H9 (cell line): ENCODE measurements at regions not wholly inside any gene's neighbourhood (a gene's known extent, or its start where the extent isn't known, plus 50 kb on each side); places are given as distances from the start of the nearest gene placed in this dataset.

ENCODE experiments used
- DNase-seq: peaks from one replicate; pipeline ENCODE4 v3.0.0-alpha.2; 2017
- H2AFZ ChIP-seq: one replicate; pipeline ENCODE4 v1.6.1; 2013; ENCODE audit warnings: mild to moderate bottlenecking, low read length, control low read depth, moderate library complexity
- H2AK5ac ChIP-seq: 2 replicates; pipeline ENCODE4 v1.6.1; 2013; ENCODE audit warnings: low read length, control low read depth, mixed read lengths; ENCODE audit not compliant: insufficient read length
- H2BK120ac ChIP-seq: one replicate; pipeline ENCODE4 v1.6.1; 2013; ENCODE audit warnings: low read depth, mild to moderate bottlenecking, low read length, control low read depth, inconsistent platforms; ENCODE audit not compliant: poor library complexity, severe bottlenecking
- H2BK12ac ChIP-seq: 2 replicates; pipeline ENCODE4 v1.6.1; 2013; ENCODE audit warnings: low read length, control low read depth, mixed read lengths, low read depth; ENCODE audit not compliant: insufficient read length
- H2BK15ac ChIP-seq: 2 replicates; pipeline ENCODE4 v1.6.1; 2013; ENCODE audit warnings: low read depth, low read length, control low read depth
- H2BK20ac ChIP-seq: one replicate; pipeline ENCODE4 v1.6.1; 2013; ENCODE audit warnings: low read depth, mild to moderate bottlenecking, low read length, control low read depth, inconsistent platforms; ENCODE audit not compliant: poor library complexity, severe bottlenecking
- H2BK5ac ChIP-seq: 2 replicates; pipeline ENCODE4 v1.6.1; 2013; ENCODE audit warnings: low read length, control low read depth, mixed read lengths; ENCODE audit not compliant: insufficient read length
- H3K14ac ChIP-seq: 2 replicates; pipeline ENCODE4 v1.6.1; 2013; ENCODE audit warnings: low read length, control low read depth; ENCODE audit not compliant: insufficient read depth
- H3K18ac ChIP-seq: 2 replicates; pipeline ENCODE4 v1.6.1; 2013; ENCODE audit warnings: low read depth, mild to moderate bottlenecking, mixed read lengths, low read length, control low read depth; ENCODE audit not compliant: insufficient read length
- H3K23ac ChIP-seq: 2 replicates; pipeline ENCODE4 v1.6.1; 2013; ENCODE audit warnings: low read length, control low read depth, mixed read lengths, low read depth; ENCODE audit not compliant: insufficient read length
- H3K23me2 ChIP-seq: 2 replicates; pipeline ENCODE4 v1.6.1; 2013; ENCODE audit warnings: low read depth, mild to moderate bottlenecking, mixed read lengths, low read length, control low read depth; ENCODE audit not compliant: insufficient read length, poor library complexity, severe bottlenecking
- H3K27ac ChIP-seq: 2 replicates; pipeline ENCODE4 v1.5.1; 2013; ENCODE audit warnings: low read length, control low read depth, mixed read lengths, low read depth; ENCODE audit not compliant: insufficient read length
- H3K27me3 ChIP-seq: 2 replicates; pipeline ENCODE4 v1.6.1; 2013; ENCODE audit warnings: low read length, control low read depth, inconsistent platforms; ENCODE audit not compliant: insufficient read depth
- H3K4ac ChIP-seq: 2 replicates; pipeline ENCODE4 v1.6.1; 2013; ENCODE audit warnings: low read depth, mild to moderate bottlenecking, control low read depth, inconsistent platforms, low read length, moderate library complexity
- H3K4me1 ChIP-seq: 2 replicates; pipeline ENCODE4 v1.6.1; 2013; ENCODE audit warnings: low read length, control low read depth, inconsistent platforms; ENCODE audit not compliant: insufficient read depth
- H3K4me2 ChIP-seq: 2 replicates; pipeline ENCODE4 v1.6.1; 2013; ENCODE audit warnings: low read length, control low read depth, mixed read lengths; ENCODE audit not compliant: insufficient read length, insufficient read depth
- H3K56ac ChIP-seq: 2 replicates; pipeline ENCODE4 v1.6.1; 2013; ENCODE audit warnings: low read depth, mild to moderate bottlenecking, mixed read lengths, low read length, control low read depth; ENCODE audit not compliant: insufficient read length
- H3K79me1 ChIP-seq: 2 replicates; pipeline ENCODE4 v1.6.1; 2013; ENCODE audit warnings: low read depth, mild to moderate bottlenecking, moderate library complexity, low read length, control low read depth, inconsistent platforms; ENCODE audit not compliant: insufficient read depth, poor library complexity, severe bottlenecking
- H3K79me2 ChIP-seq: 2 replicates; pipeline ENCODE4 v1.6.1; 2013; ENCODE audit warnings: low read length, control low read depth, inconsistent platforms; ENCODE audit not compliant: insufficient read depth
- H3K9ac ChIP-seq: 2 replicates; pipeline ENCODE4 v1.6.1; 2013; ENCODE audit warnings: low read length, control low read depth, mixed read lengths; ENCODE audit not compliant: insufficient read length; ENCODE audit errors: extremely low read depth
- H3K9me3 ChIP-seq: one replicate; pipeline ENCODE4 v1.6.1; 2013; ENCODE audit warnings: low read depth, low read length, inconsistent platforms; ENCODE audit not compliant: control insufficient read depth
- H3T11ph ChIP-seq: one replicate; pipeline ENCODE4 v1.6.1; 2013; ENCODE audit warnings: mild to moderate bottlenecking, low read length, control low read depth, inconsistent platforms
- H4K20me1 ChIP-seq: one replicate; pipeline ENCODE4 v1.6.1; 2013; ENCODE audit not compliant: control insufficient read depth, insufficient read length, insufficient read depth
- H4K5ac ChIP-seq: 2 replicates; pipeline ENCODE4 v1.6.1; 2013; ENCODE audit warnings: low read depth, mild to moderate bottlenecking, mixed read lengths, low read length, control low read depth; ENCODE audit not compliant: insufficient read length
- H4K8ac ChIP-seq: replicated peaks from 2 replicates; pipeline ENCODE4 v1.6.1; 2013; ENCODE audit warnings: low read length, control low read depth, mixed read lengths, low read depth; ENCODE audit not compliant: insufficient read length
- H4K91ac ChIP-seq: 2 replicates; pipeline ENCODE4 v1.6.1; 2013; ENCODE audit warnings: low read depth, mild to moderate bottlenecking, moderate library complexity, mixed read lengths, low read length, control low read depth; ENCODE audit not compliant: insufficient read length
- H3K27ac Mint-ChIP-seq, 3 experiments: 2 replicates in 2 of 3; 3 replicates in 1 of 3; pipeline ENCODE4 v1.8.0; 2020 to 2021; ENCODE audit warnings: mixed read lengths in 3 of 3, mild to moderate bottlenecking in 1 of 3, moderate library complexity in 1 of 3
- H3K27me3 Mint-ChIP-seq: 2 replicates; pipeline ENCODE4 v1.8.0; 2021; ENCODE audit warnings: low read depth, mild to moderate bottlenecking, moderate library complexity, mixed read lengths
- H3K36me3 Mint-ChIP-seq, 3 experiments: 2 replicates in 2 of 3; 3 replicates in 1 of 3; pipeline ENCODE4 v1.8.0; 2020 to 2021; ENCODE audit warnings: low read depth in 3 of 3, mixed read lengths in 3 of 3; ENCODE audit not compliant: insufficient read depth in 1 of 3
- H3K4me1 Mint-ChIP-seq, 2 experiments: 2 replicates each; pipeline ENCODE4 v1.8.0; 2020; ENCODE audit warnings: mixed read lengths in 2 of 2
- H3K4me3 Mint-ChIP-seq, 2 experiments: 2 replicates in 1 of 2; 3 replicates in 1 of 2; pipeline ENCODE4 v1.8.0; 2020 to 2021; ENCODE audit warnings: mild to moderate bottlenecking in 2 of 2, mixed read lengths in 2 of 2, moderate library complexity in 1 of 2
- H3K9me3 Mint-ChIP-seq, 2 experiments: 2 replicates in 1 of 2; 3 replicates in 1 of 2; pipeline ENCODE4 v1.8.0; 2020; ENCODE audit warnings: mild to moderate bottlenecking in 2 of 2, mixed read lengths in 2 of 2, moderate library complexity in 1 of 2
- CTCF ChIP-seq: fragments of 200-600 bp; sonication (generic); conservative IDR thresholded peaks from 3 replicates; pipeline ENCODE4 v1.8.0; 2021; ENCODE audit warnings: antibody characterized with exemption, mild to moderate bottlenecking

- no peak overlapping the region for H3K4me2 ChIP-seq
- H3K23me2 ChIP-seq: no peaks in the 10 kb centered on the region
- DNase-seq: no peak
- H3K56ac ChIP-seq: no peak overlapping the region
- peaks cover 4 to 27% (median 12%) of the 10 kb centered on the region in 3 experiments; a peak in 6 of 7 replicates for H3K36me3 Mint-ChIP-seq
- no peaks in the 10 kb centered on the region for H3K79me1 ChIP-seq
- H3K27ac ChIP-seq: no peak overlapping the region
- H2AK5ac ChIP-seq: no peak overlapping the region
- no peak overlapping the region for H3K14ac ChIP-seq
- H3K4me1 ChIP-seq: no peaks in the 10 kb centered on the region
- peaks cover 17 to 23% of the 10 kb centered on the region in 2 experiments for H3K9me3 Mint-ChIP-seq
- no peak overlapping the region for H2BK15ac ChIP-seq
- no peak overlapping the region for H4K8ac ChIP-seq
- no peak overlapping the region for H3K4ac ChIP-seq
- peaks cover 7 to 10% of the 10 kb centered on the region in 2 experiments for H3K4me1 Mint-ChIP-seq
- no peak for TF ChIP-seq CTCF
- H3K4me3 Mint-ChIP-seq: no peak overlapping the region
- H4K20me1 ChIP-seq: no peaks in the 10 kb centered on the region
- H3K9ac ChIP-seq: no peak overlapping the region
- no peak overlapping the region for H2BK5ac ChIP-seq
- H2AFZ ChIP-seq: no peak overlapping the region
- no peaks in the 10 kb centered on the region for H3K27me3 Mint-ChIP-seq
- no peak overlapping the region for H2BK12ac ChIP-seq
- H3K27ac Mint-ChIP-seq: no peak overlapping the region
- no peak overlapping the region for H3T11ph ChIP-seq
- no peaks in the 10 kb centered on the region for H3K79me2 ChIP-seq
- H2BK120ac ChIP-seq: no peak overlapping the region
- H3K18ac ChIP-seq: no peak overlapping the region
- no peak overlapping the region for H4K5ac ChIP-seq
- H3K27me3 ChIP-seq: no peaks in the 10 kb centered on the region
- H3K9me3 ChIP-seq: peaks cover 7% of the 10 kb centered on the region
- H4K91ac ChIP-seq: no peak overlapping the region
- no peak overlapping the region for H2BK20ac ChIP-seq
- no peak overlapping the region for H3K23ac ChIP-seq
Measured at GRCh38 chr2:181164699-181165098, 184.3 kb downstream of the UBE2E3 start.
